ENCODE measurements at regions not wholly inside any gene's neighbourhood (a gene's known extent, or its start where the extent isn't known, plus 50 kb on each side); places are given as distances from the start of the nearest gene placed in this dataset.

DNA sequence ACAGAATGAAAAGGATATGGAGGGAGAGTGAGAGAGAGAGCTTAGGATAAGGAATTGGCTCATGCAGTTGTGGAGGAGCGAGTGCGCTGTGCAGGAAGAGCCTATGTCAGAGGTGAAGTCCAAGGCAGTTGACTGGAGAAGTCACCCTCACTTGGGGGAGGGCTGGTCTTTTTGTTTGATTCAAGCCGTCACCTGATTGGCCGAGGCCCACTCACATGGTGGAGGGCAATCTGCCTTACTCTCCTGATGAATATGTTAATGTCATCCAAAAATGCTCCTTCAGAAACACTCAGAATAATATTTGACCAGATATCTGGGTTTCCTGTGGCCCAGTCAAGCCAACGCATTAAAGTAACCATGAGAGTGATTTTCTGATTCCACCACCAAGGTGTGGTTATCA, 131.7 kb downstream of the KATNIP start:
- TF ChIP-seq CTCF (conservative IDR thresholded peaks at IDR 0.05; ENCODE audit: low read depth, low read length) (no peak), POLR2A (IDR thresholded peaks at IDR 0.05; ENCODE audit: low read depth, low read length) (no peak), SMC3 (IDR thresholded peaks at IDR 0.05; ENCODE audit: low read depth, low read length) (no peak), USF2 (IDR thresholded peaks at IDR 0.05; ENCODE audit: low read depth, low read length) (no peak), NFE2L2 (IDR thresholded peaks at IDR 0.05; ENCODE audit: low read depth, low read length) (no peak), CEBPB (IDR thresholded peaks at IDR 0.05; ENCODE audit: low read depth, low read length) (no peak), RAD21 (IDR thresholded peaks at IDR 0.05; ENCODE audit: low read length) (no peak)

Measured in IMR-90 (cell line).